MM.1S (cell line): ENCODE measurements at regions not wholly inside any gene's neighbourhood (a gene's known extent, or its start where the extent isn't known, plus 50 kb on each side); places are given as distances from the start of the nearest gene placed in this dataset.
"Not testable (repeated sequence)": the region's sequence is repeated elsewhere in the genome, so short reads cannot be mapped to it uniquely, and the experiment has no call there.

Experiments
- DNase-seq: peaks from one replicate; pipeline ENCODE4 v3.0.0-alpha.2; 2015
- H2AFZ ChIP-seq: fragments of 300-600 bp; sonication (generic); 2 replicates; pipeline ENCODE4 v1.6.0; 2016; ENCODE audit warnings: antibody characterized with exemption, low read length
- H3F3A ChIP-seq: fragments of 300-600 bp; sonication (generic); 2 replicates; pipeline ENCODE4 v1.6.1; 2016; ENCODE audit warnings: mild to moderate bottlenecking, antibody characterized with exemption, low read length, moderate library complexity, mixed read lengths; ENCODE audit not compliant: insufficient read depth
- H3K27ac ChIP-seq: fragments of 300-600 bp; sonication (generic); 2 replicates; pipeline ENCODE4 v1.5.1; 2016; ENCODE audit warnings: mild to moderate bottlenecking, low read length
- H3K27me3 ChIP-seq: fragments of 300-600 bp; sonication (generic); replicated peaks from 2 replicates; pipeline ENCODE4 v1.6.0; 2016; ENCODE audit warnings: low read length; ENCODE audit not compliant: insufficient read depth
- H3K36me3 ChIP-seq: fragments of 300-600 bp; sonication (generic); replicated peaks from 2 replicates; pipeline ENCODE4 v1.6.1; 2016; ENCODE audit warnings: mild to moderate bottlenecking, low read length, mixed read lengths; ENCODE audit not compliant: insufficient read depth
- H3K4me1 ChIP-seq: fragments of 300-600 bp; sonication (generic); 2 replicates; pipeline ENCODE4 v1.6.1; 2016; ENCODE audit warnings: low read length, mixed read lengths
- H3K4me2 ChIP-seq: fragments of 300-600 bp; sonication (generic); 2 replicates; pipeline ENCODE4 v1.6.0; 2016; ENCODE audit warnings: low read depth, low read length
- H3K4me3 ChIP-seq: fragments of 300-600 bp; sonication (generic); 2 replicates; pipeline ENCODE4 v1.5.1; 2016; ENCODE audit warnings: low read length, mixed read lengths
- H3K79me2 ChIP-seq: fragments of 300-600 bp; sonication (generic); 2 replicates; pipeline ENCODE4 v1.6.1; 2016; ENCODE audit warnings: mixed run types, low read length, mixed read lengths
- H3K9ac ChIP-seq: fragments of 300-600 bp; sonication (generic); 2 replicates; pipeline ENCODE4 v1.6.1; 2016; ENCODE audit warnings: low read length, mixed read lengths
- H3K9me2 ChIP-seq: fragments of 300-600 bp; sonication (generic); replicated peaks from 2 replicates; pipeline ENCODE4 v1.6.1; 2016; ENCODE audit warnings: mild to moderate bottlenecking, low read length, mixed read lengths; ENCODE audit not compliant: insufficient read depth
- H3K9me3 ChIP-seq: fragments of 300-600 bp; sonication (generic); replicated peaks from 2 replicates; pipeline ENCODE4 v1.6.1; 2016; ENCODE audit warnings: mild to moderate bottlenecking, low read length, mixed read lengths; ENCODE audit not compliant: insufficient read depth
- H4K20me1 ChIP-seq: fragments of 300-600 bp; sonication (generic); 2 replicates; pipeline ENCODE4 v1.6.1; 2016; ENCODE audit warnings: mild to moderate bottlenecking, low read length, moderate library complexity, mixed read lengths; ENCODE audit not compliant: insufficient read depth
- EZH2 ChIP-seq: fragments of 300-600 bp; sonication (generic); optimal IDR thresholded peaks from 2 replicates; pipeline ENCODE3; 2017; ENCODE audit warnings: low read depth, mild to moderate bottlenecking, antibody characterized with exemption, low read length, mixed read lengths
- EZH2phosphoT487 ChIP-seq: fragments of 300-600 bp; sonication (generic); IDR thresholded peaks from 2 replicates; pipeline ENCODE4 v1.6.1; 2018; ENCODE audit warnings: antibody characterized with exemption, low read length
- TF ChIP-seq, protein P1 (sequence below): fragments of 300-600 bp; sonication (generic); IDR thresholded peaks from 2 replicates; pipeline ENCODE4 v1.5.1; 2016; ENCODE audit warnings: antibody characterized with exemption, low read length, mixed read lengths

DNA sequence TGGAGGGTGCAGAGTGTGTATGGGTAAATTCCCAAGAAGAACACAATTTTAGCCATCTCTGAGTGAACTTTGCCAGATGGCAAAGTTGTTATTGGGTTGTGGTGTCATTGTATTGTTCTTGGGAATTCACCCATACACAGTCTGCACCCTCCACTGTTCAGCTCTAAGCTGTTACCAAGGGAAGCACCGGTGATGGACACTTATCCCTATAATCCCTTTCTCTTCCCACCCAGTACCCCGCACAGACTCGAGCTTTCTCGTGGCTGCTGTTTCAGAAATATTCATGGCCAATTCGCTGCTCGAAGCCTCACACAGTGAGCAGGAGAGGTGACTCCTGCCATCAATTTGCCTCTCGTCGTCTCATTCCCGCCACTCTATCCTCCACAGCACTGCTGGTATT is 95.7 kb upstream of the PALMD start:
- Histone ChIP-seq H3K9ac (no peak overlapping the region), H3K4me3 (no peak overlapping the region), H3K27ac (no peak overlapping the region), H3K79me2 (no peaks in the 10 kb centered on the region), H3K4me1 (no peaks in the 10 kb centered on the region), H3K4me2 (no peak overlapping the region), H3K9me2 (no peaks in the 10 kb centered on the region), H3K27me3 (no peaks in the 10 kb centered on the region), H4K20me1 (no peaks in the 10 kb centered on the region), H3F3A (no peaks in the 10 kb centered on the region), H3K36me3 (no peaks in the 10 kb centered on the region), H2AFZ (no peak overlapping the region), H3K9me3 (no peaks in the 10 kb centered on the region)
- DNase-seq = no peak
- TF ChIP-seq EZH2phosphoT487 = no peak
- TF ChIP-seq EZH2 = no peak
- TF ChIP-seq, protein P1, sequence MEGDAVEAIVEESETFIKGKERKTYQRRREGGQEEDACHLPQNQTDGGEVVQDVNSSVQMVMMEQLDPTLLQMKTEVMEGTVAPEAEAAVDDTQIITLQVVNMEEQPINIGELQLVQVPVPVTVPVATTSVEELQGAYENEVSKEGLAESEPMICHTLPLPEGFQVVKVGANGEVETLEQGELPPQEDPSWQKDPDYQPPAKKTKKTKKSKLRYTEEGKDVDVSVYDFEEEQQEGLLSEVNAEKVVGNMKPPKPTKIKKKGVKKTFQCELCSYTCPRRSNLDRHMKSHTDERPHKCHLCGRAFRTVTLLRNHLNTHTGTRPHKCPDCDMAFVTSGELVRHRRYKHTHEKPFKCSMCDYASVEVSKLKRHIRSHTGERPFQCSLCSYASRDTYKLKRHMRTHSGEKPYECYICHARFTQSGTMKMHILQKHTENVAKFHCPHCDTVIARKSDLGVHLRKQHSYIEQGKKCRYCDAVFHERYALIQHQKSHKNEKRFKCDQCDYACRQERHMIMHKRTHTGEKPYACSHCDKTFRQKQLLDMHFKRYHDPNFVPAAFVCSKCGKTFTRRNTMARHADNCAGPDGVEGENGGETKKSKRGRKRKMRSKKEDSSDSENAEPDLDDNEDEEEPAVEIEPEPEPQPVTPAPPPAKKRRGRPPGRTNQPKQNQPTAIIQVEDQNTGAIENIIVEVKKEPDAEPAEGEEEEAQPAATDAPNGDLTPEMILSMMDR = no peak

DNA sequence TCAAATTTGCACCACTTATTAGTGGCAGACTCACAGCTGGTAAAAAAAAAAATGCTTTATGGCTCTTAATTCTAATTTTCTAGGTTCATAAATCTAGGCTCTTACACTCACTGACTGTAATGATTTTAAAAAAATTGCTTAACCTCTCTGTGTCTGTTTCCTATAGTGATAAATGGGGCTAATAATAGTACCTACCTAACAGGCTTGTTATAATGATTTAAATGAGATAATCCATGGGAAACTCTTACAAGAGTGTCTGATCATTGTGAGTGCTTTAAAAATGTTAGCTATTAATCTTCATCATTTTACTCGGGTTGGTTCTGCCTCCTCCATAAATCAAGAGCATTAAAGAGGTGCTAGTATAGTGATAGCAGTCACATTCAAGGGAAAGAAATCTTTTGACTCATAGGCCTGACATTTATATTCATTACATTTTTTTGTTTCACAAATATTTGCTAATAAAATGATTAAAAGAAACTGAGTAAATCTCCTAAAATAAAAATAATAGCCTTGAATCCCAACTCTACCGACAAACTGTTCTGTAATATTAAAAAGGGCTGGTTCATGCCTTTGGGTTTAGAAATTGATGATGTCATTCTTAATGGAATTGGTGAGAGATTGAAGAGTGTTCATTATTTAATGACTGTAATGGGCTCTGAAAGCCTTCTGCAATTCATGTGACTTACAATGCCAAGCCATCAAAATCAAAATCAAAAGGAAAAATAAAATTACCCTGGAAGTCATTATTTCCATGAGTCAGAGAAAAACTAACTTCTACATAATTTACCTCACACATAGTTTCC is 93.9 kb upstream of the PALMD start:
- Histone ChIP-seq H3K4me3 (no peak overlapping the region), H3K27ac (no peak overlapping the region), H3K4me2 (no peak overlapping the region), H3K4me1 (peaks cover 4% of the 10 kb centered on the region; the same call in 1 of the 2 replicates), H2AFZ (no peak overlapping the region), H3K9me3 (no peaks in the 10 kb centered on the region), H3K36me3 (no peaks in the 10 kb centered on the region), H3K9me2 (no peaks in the 10 kb centered on the region), H4K20me1 (no peaks in the 10 kb centered on the region), H3F3A (no peaks in the 10 kb centered on the region), H3K79me2 (no peaks in the 10 kb centered on the region), H3K9ac (no peak overlapping the region), H3K27me3 (no peaks in the 10 kb centered on the region)
- no peak for DNase-seq
- TF ChIP-seq EZH2phosphoT487 (no peak), EZH2 (no peak)
- TF ChIP-seq, protein P1 = no peak

- no peak overlapping the region for H2AFZ ChIP-seq
- no peak overlapping the region for H3K4me3 ChIP-seq
These were observed 92.6 kb upstream of the PALMD start for GRCh38 chr1:99553301-99553700.

GRCh38 chr1:99553819-99554218 is 92.1 kb upstream of the PALMD start:
- not testable (repeated sequence) for H3K9me2 ChIP-seq, H3K79me2 ChIP-seq, H3K27ac ChIP-seq, H3F3A ChIP-seq, H2AFZ ChIP-seq, H3K9me3 ChIP-seq, H3K4me3 ChIP-seq, H3K4me1 ChIP-seq, H3K27me3 ChIP-seq, DNase-seq, H3K4me2 ChIP-seq, H3K36me3 ChIP-seq, H4K20me1 ChIP-seq, H3K9ac ChIP-seq

More at GRCh38 chr1:99553301-99553700, 92.6 kb upstream of the PALMD start:
- Histone ChIP-seq H3K79me2 (no peaks in the 10 kb centered on the region), H3K9ac (no peak overlapping the region), H3K9me3 (no peaks in the 10 kb centered on the region), H3K36me3 (no peaks in the 10 kb centered on the region), H3K4me2 (no peak overlapping the region), H4K20me1 (no peaks in the 10 kb centered on the region), H3K4me1 (peaks cover 9% of the 10 kb centered on the region; the same call in 1 of the 2 replicates), H3F3A (no peaks in the 10 kb centered on the region), H3K9me2 (no peaks in the 10 kb centered on the region), H3K27ac (no peak overlapping the region), H3K27me3 (no peaks in the 10 kb centered on the region)
- no peak for DNase-seq
- no peak for TF ChIP-seq EZH2phosphoT487
- TF ChIP-seq EZH2 = no peak
- TF ChIP-seq, protein P1 = no peak
